Embryonic facial prominence (tissue), 1 donor: ENCODE measurements at regions not wholly inside any gene's neighbourhood (a gene's known extent, or its start where the extent isn't known, plus 50 kb on each side); places are given as distances from the start of the nearest gene placed in this dataset.
A peak's percentile ranks its signal among the peaks of the same experiment; 100 is the strongest.

ENCODE experiments used
- DNase-seq: peaks from one replicate; pipeline ENCODE4 v3.0.0-alpha.2; 2016; ENCODE audit errors: extremely low spot score

DNA sequence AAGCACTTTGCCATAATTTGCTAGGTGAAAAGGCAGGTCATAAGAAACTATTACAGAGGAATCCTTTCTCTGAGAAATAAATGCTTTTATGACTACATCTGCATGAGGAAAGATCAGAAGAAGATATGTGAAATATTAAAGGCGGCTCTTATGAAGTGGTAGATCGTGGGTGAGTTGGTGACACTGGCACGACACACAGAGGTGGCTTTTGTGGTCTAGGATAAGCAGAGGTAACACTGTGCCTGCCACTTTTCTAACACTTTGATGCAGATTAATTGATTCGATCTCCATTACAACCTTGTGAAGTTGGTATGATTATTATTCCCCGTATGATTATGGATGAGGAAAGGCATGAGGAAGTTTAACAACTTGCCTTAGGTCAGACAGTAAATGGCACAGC lies 60.0 kb upstream of the ELK3 start:
- DNase-seq, result no peak

DNA sequence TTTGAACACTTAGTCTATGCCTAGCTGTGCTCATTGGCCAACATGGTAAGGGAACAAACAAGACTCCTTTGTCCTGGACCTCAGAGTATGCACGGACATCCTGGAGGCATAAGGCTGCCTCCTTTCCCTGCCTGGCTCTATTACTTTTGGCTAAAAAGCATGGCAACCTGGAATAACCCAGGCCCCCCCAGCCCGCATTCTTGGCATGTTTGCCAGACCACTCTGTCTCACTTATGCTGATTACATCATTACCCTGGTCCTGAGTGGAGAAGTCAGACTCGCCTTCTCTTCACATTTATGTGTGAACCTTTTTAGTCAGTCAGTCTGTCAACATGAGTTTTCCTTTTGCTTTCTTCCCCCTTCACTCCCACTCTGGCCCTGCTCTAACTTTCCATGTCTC lies 58.0 kb upstream of the ELK3 start:
- peak; percentile 14 for DNase-seq

DNA sequence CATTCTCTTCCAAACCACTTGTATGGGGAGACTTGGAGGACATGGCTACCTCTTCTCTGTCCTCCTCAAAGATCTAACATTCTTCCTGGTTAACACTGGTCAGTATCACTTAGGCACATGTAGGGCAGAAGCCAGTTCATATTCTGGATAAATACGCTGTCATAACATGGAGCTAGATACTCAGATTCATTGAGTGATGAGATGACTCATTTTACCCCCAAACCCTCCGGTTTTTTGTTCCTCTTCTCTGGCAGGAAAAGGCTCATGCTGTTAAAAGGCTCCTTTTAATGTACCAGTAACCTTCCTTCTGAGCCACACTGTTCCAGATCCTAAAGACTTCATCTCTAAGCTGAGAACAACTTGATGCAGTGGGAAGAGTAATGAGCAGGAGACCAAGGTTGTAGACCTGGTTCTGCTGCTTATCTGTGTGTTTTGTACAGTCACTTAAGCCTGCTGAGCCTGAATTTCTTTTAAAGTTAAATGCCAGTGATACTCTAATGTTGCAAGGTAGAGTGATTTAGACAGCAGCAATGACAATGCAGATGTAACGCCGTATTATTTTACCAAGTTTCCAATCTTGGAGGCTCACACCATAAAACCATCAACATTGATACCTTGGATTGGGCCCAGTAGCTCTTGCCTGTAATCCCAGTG lies 57.3 kb upstream of the ELK3 start:
- DNase-seq, result no peak

DNA sequence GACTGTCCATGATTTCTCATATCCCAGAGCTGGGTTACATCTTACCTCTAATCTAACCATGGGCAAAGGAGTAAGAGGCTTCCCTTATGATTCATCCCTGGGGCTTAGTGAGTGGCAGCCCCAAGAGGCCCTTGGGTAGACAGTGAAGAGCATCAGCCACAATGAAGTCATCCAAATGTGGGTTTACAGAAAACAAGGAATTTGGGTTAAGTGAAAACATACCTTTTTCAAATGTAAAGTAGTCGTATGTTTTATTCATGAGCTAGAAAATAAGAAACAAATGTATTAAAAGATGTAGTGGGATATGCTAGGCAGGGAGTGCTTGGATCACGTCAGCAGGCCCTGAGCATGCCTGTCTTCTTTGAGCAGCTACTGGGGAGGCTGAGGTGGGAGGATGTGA lies 54.0 kb upstream of the ELK3 start:
- DNase-seq, result peak; percentile 37

DNA sequence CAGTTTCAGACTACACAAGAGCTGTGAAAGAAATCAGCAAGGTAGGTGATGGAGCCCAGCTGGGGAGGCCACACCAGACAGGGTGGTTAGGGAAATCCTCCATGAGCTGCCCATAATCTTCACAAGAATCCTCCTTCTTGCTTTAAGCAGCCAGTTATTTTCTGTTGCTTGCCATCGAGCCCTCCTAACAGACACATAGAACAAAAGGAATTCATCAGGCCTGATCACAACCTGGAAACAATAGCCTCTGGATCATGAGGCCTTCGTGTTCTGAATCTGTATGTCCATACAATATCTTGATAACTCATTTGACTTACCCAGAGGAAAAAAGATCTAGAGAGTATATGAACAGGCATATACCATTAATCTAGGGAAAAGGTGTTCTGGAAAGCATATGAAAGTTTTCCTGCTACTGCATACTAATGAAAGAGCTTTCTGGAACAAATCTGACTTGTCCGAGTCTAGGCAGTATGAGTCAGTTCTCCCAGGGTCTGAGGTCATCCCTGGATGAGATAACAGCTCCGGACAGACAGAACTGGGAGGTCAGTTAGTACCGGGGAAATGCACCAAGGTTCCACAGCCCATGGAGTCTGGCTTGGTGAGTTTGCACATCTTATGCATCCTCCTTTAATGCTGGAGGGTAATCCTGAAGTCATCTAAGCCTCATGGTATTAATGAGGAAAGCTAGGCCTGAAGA lies 52.8 kb upstream of the ELK3 start:
- DNase-seq, result no peak

DNA sequence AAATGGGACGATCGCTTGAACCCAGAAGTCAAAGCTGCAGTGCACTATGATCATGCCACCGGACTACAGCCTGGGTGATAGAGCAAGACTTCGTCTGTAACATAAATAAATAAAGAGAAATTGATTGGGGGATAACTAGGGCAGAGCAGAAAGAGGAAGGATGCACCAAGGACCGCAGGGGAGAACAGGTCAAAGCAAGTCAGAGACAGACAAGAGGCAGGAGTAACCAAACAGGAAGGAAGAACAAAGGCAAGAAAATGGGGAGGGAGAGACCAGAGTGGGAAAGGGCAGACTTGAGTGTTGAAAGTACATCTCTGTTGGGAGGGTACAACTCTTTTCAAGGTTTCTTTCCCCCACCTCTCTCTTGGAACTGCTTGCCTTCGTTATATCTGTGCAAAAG lies 50.8 kb upstream of the ELK3 start:
- no peak for DNase-seq

DNA sequence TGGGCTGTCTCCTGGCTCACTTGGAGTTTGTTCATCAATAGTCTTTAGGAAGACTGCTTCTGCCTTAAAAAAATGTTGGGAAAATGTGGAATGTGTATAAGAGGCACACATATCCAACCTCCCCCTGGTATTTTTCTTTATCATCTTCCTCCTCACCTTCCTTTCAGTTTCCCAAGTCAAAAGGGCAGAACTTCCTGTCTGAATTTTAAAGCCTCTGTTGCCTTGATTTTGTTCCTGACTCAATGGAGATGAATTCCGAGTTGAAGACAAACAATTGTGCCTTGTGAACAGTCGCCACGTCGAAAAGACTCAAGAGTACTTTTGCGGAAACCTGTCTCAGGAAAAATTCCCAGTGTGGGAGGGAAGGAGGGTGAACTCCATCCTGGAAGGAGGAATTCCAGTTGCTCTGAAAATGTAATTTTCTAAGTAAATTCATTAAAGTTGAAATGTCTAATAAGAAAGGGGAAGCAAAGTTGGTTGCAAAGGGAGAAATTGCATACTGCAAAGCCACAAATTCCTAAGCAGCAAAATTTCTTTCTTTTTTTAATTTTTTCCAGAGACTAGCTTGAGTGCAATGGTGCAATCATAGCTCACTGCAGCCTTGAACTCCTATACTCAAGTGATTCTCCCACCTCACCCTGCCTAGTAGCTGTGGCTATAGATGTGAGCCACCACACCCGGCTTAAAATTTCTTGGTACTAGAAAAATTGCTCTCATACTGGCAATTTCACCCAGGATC lies 50.2 kb upstream of the ELK3 start:
- no peak for DNase-seq
